ENCODE measurements at regions not wholly inside any gene's neighbourhood (a gene's known extent, or its start where the extent isn't known, plus 50 kb on each side); places are given as distances from the start of the nearest gene placed in this dataset.

GRCh38 chr10:21257191-21257590 lies 268.3 kb downstream of the SKIDA1 start:
- TF ChIP-seq CTCF (conservative IDR thresholded peaks at IDR 0.05) (no peak), EZH2 (IDR thresholded peaks at IDR 0.05; ENCODE audit: low read depth) (no peak)
